SU-DHL-6 (cell line): ENCODE measurements at regions not wholly inside any gene's neighbourhood (a gene's known extent, or its start where the extent isn't known, plus 50 kb on each side); places are given as distances from the start of the nearest gene placed in this dataset.

Experiments
- H2AFZ ChIP-seq: fragments of 200-600 bp; sonication (generic); 2 replicates; pipeline ENCODE4 v1.6.1; 2014; ENCODE audit warnings: low read depth, mild to moderate bottlenecking, moderate library complexity, mixed read lengths, antibody characterized with exemption, low read length; ENCODE audit not compliant: severe bottlenecking
- H3F3A ChIP-seq: fragments of 200-600 bp; shearing (Covaris generic); 2 replicates; pipeline ENCODE4 v1.6.0; 2016; ENCODE audit warnings: antibody characterized with exemption, mild to moderate bottlenecking; ENCODE audit not compliant: insufficient read depth
- H3K27ac ChIP-seq: fragments of 200-600 bp; sonication (generic); 2 replicates; pipeline ENCODE4 v1.5.1; 2016; ENCODE audit warnings: low read depth, mild to moderate bottlenecking, low read length, moderate library complexity, mixed read lengths
- H3K27me3 ChIP-seq: fragments of 200-600 bp; sonication (generic), shearing (Covaris generic); 2 replicates; pipeline ENCODE4 v1.6.0; 2014; ENCODE audit warnings: mild to moderate bottlenecking, low read length
- H3K36me3 ChIP-seq: fragments of 200-600 bp; sonication (generic); 2 replicates; pipeline ENCODE4 v1.6.1; 2014; ENCODE audit warnings: mild to moderate bottlenecking, low read length, mixed read lengths
- H3K4me2 ChIP-seq: fragments of 300-600, 200-600 bp; shearing (Covaris generic), sonication (generic); 2 replicates; pipeline ENCODE4 v1.6.0; 2014; ENCODE audit warnings: low read length, low read depth, mild to moderate bottlenecking; ENCODE audit not compliant: poor library complexity, severe bottlenecking
- H3K4me3 ChIP-seq: fragments of 200-600 bp; sonication (generic); 2 replicates; pipeline ENCODE4 v1.5.1; 2014; ENCODE audit warnings: antibody characterized with exemption, low read length, mild to moderate bottlenecking, mixed read lengths; ENCODE audit not compliant: insufficient read depth, poor library complexity, severe bottlenecking
- H3K79me2 ChIP-seq: fragments of 200-600 bp; sonication (generic); 2 replicates; pipeline ENCODE4 v1.6.1; 2014; ENCODE audit warnings: mild to moderate bottlenecking, low read length, moderate library complexity; ENCODE audit not compliant: insufficient read depth
- H3K9ac ChIP-seq: fragments of 200-600 bp; sonication (generic); 2 replicates; pipeline ENCODE4 v1.7.0; 2014; ENCODE audit warnings: mild to moderate bottlenecking, low read length
- H3K9me2 ChIP-seq: fragments of 200-600 bp; sonication (generic); replicated peaks from 2 replicates; pipeline ENCODE4 v1.6.1; 2014; ENCODE audit warnings: low read length; ENCODE audit not compliant: insufficient read depth
- H3K9me3 ChIP-seq: fragments of 200-600 bp; sonication (generic); 2 replicates; pipeline ENCODE4 v1.6.1; 2014; ENCODE audit warnings: low read length, mixed read lengths; ENCODE audit not compliant: insufficient read depth
- H4K20me1 ChIP-seq: fragments of 200-600 bp; sonication (generic); 2 replicates; pipeline ENCODE4 v1.6.1; 2014; ENCODE audit warnings: low read depth, mild to moderate bottlenecking, antibody characterized with exemption, low read length, moderate library complexity, mixed read lengths
- CTCF ChIP-seq: fragments of 200-600 bp; sonication (generic); IDR thresholded peaks from one replicate; pipeline ENCODE4 v1.5.1; 2017; ENCODE audit warnings: antibody characterized with exemption, mild to moderate bottlenecking, low read length, moderate library complexity; ENCODE audit not compliant: insufficient read depth, poor library complexity, severe bottlenecking
- EZH2phosphoT487 ChIP-seq: fragments of 200-600 bp; sonication (generic), shearing (Covaris generic); conservative IDR thresholded peaks from 2 replicates; pipeline ENCODE4 v1.6.1; 2018; ENCODE audit warnings: mild to moderate bottlenecking, antibody characterized with exemption, low read length, moderate library complexity, mixed read lengths

DNA sequence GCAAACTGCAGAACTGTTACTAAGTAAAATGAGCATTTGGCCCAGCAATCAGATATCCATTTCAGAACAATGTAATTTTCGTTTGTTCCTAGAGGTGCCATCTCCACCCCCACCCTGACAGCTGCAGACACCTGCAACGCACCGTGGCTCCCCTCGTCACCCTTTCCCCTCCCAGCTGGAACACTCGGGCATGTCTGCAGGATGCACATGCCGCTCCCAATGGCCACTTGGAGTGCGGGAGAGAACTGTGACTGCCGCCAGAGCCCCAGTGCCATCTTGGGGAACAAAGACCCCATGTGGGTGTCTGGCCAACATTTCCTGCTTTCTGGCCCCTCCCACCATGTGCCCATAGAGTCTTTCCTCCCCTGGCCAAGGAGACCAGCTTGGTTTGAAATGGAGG is 436.2 kb downstream of the PCDH10 start:
- H3K4me3 ChIP-seq, result no peak overlapping the region
- H3K9me2 ChIP-seq, result no peaks in the 10 kb centered on the region
- no peaks in the 10 kb centered on the region for H3K79me2 ChIP-seq
- no peak overlapping the region for H3K27ac ChIP-seq
- H3F3A ChIP-seq, result no peaks in the 10 kb centered on the region
- no peaks in the 10 kb centered on the region for H3K36me3 ChIP-seq
- no peak overlapping the region for H2AFZ ChIP-seq
- no peak overlapping the region for H3K4me2 ChIP-seq
- H4K20me1 ChIP-seq, result no peaks in the 10 kb centered on the region
- TF ChIP-seq EZH2phosphoT487 (no peak), CTCF (no peak)
- H3K9ac ChIP-seq, result no peak overlapping the region
- no peaks in the 10 kb centered on the region for H3K9me3 ChIP-seq
- no peaks in the 10 kb centered on the region for H3K27me3 ChIP-seq

GRCh38 chr4:133584714-133585113 is 435.6 kb downstream of the PCDH10 start:
- Histone ChIP-seq H3K9me3 (no peaks in the 10 kb centered on the region), H3K27me3 (no peaks in the 10 kb centered on the region), H3K4me2 (no peak overlapping the region), H3K36me3 (no peaks in the 10 kb centered on the region), H3F3A (no peaks in the 10 kb centered on the region), H4K20me1 (no peaks in the 10 kb centered on the region), H3K4me3 (no peak overlapping the region), H3K27ac (no peak overlapping the region), H2AFZ (no peak overlapping the region), H3K9ac (no peak overlapping the region), H3K79me2 (no peaks in the 10 kb centered on the region), H3K9me2 (no peaks in the 10 kb centered on the region)
- TF ChIP-seq EZH2phosphoT487, result no peak
- no peak for TF ChIP-seq CTCF

DNA sequence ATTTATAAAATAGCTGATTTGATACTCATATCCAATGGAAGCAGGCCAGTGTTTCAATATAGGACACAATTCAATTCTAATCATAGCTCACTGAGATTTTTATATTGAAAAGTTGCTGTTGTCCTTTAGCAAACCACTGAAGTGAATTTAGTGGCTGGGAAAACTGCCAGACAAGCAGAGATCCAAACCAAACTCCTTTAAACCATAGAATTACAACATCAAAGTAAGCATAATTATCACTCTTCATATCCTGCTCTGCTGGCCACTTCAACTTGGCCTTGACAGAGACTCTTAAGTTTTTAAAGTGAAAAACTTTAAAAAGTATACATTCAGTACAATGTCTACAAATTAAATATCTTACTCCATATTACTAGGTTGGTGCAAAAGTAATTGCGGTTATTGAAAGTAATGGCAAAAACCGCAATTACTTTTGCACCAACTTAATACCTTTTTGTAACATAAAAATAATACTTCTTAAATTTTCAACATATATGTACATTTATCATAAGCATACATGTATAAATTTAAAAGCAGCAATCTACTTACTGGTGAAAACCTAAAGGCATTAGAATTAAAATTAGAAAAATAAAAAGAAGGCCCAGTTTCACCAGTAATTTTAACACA is 433.0 kb downstream of the PCDH10 start:
- Histone ChIP-seq H4K20me1 (no peaks in the 10 kb centered on the region), H3F3A (no peaks in the 10 kb centered on the region), H3K9ac (no peak overlapping the region), H3K4me2 (no peak overlapping the region), H3K36me3 (no peaks in the 10 kb centered on the region), H3K4me3 (no peak overlapping the region), H3K27ac (no peak overlapping the region), H3K79me2 (no peaks in the 10 kb centered on the region), H3K27me3 (no peaks in the 10 kb centered on the region), H3K9me3 (no peaks in the 10 kb centered on the region), H2AFZ (no peak overlapping the region), H3K9me2 (no peaks in the 10 kb centered on the region)
- TF ChIP-seq CTCF (no peak), EZH2phosphoT487 (no peak)

GRCh38 chr4:133574248-133574647 is 425.2 kb downstream of the PCDH10 start:
- Histone ChIP-seq H4K20me1 (no peaks in the 10 kb centered on the region), H2AFZ (no peak overlapping the region), H3K9me2 (no peaks in the 10 kb centered on the region), H3K9me3 (no peaks in the 10 kb centered on the region), H3K4me3 (no peak overlapping the region), H3K4me2 (no peak overlapping the region), H3K79me2 (no peaks in the 10 kb centered on the region), H3K36me3 (no peaks in the 10 kb centered on the region), H3F3A (no peaks in the 10 kb centered on the region), H3K9ac (no peak overlapping the region), H3K27me3 (no peaks in the 10 kb centered on the region), H3K27ac (no peak overlapping the region)
- no peak for TF ChIP-seq CTCF
- TF ChIP-seq EZH2phosphoT487, result no peak
